22Rv1 (cell line): ENCODE measurements at regions not wholly inside any gene's neighbourhood (a gene's known extent, or its start where the extent isn't known, plus 50 kb on each side); places are given as distances from the start of the nearest gene placed in this dataset.

ENCODE experiments used
- CTCF ChIP-seq: fragments of 450-650 bp; IDR thresholded peaks from 2 replicates; pipeline ENCODE4 v1.5.1; 2017; ENCODE audit warnings: mild to moderate bottlenecking
- ZFX ChIP-seq: fragments of 450-650 bp; IDR thresholded peaks from 2 replicates; pipeline ENCODE4 v1.6.1; 2017; ENCODE audit warnings: antibody characterized with exemption, borderline replicate concordance

DNA sequence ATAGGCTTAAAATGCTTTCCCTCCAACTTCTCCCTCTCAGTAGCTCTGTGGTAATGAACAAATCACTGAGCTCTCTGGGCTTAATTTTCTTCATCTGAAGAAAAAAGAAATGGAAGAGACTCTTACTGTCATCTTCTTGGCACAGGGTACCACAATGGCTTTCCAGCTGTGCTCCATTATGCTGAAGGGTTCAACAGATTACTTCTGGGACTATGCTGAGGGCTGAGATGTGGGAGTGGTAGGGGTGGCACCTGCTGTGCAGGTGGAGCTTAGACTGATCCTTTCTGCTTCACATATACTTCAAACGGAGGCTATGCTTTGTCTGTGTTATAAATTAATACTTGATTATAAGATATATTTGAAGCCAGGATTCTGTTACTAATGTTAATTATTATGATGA, 840.2 kb upstream of the C9orf72 start:
- TF ChIP-seq CTCF: no peak
- no peak for TF ChIP-seq ZFX
